NOMO-1 (cell line): ENCODE measurements at regions not wholly inside any gene's neighbourhood (a gene's known extent, or its start where the extent isn't known, plus 50 kb on each side); places are given as distances from the start of the nearest gene placed in this dataset.
"Not testable (repeated sequence)": the region's sequence is repeated elsewhere in the genome, so short reads cannot be mapped to it uniquely, and the experiment has no call there.

Experiments used
- DNase-seq, 2 experiments: peaks; one replicate each; lab custom pipeline; 2025; ENCODE audit not compliant: unreplicated experiment in 2 of 2; lab: John Stamatoyannopoulos, UW

GRCh38 chr2:192412866-192413265 lies 218.1 kb upstream of the TMEFF2 start:
- not testable (repeated sequence) for DNase-seq

- no peak for DNase-seq
Measured at GRCh38 chr2:192412394-192412793, 217.7 kb upstream of the TMEFF2 start.

GRCh38 chr2:192411755-192412154 lies 217.0 kb upstream of the TMEFF2 start:
- no peak for DNase-seq

DNA sequence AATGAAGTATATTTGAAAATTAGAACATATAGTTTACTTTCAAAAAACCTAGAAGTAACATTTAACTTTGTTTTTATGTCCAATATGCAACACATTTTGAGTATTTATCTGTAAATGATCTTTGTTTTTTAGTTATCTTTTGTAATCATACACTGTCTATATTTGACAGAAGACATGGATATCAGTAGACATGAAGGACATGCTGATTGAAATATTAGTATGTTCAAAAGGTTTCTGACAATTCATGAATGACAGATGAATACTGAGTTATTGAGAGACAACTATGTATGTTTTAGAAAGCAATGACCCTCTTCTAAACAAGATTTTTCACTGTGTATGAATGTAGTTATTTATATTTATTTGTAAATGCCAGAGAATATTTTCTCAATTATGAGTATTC lies 215.6 kb upstream of the TMEFF2 start:
- no peak for DNase-seq

- DNase-seq: no peak
Measured at GRCh38 chr2:192407692-192408091, 213.0 kb upstream of the TMEFF2 start.

- no peak for DNase-seq
Measured at GRCh38 chr2:192398236-192398635, 203.5 kb upstream of the TMEFF2 start.

- DNase-seq: no peak
Measured at GRCh38 chr2:192394605-192395004, 199.9 kb upstream of the TMEFF2 start.

GRCh38 chr2:192391041-192391440 lies 196.3 kb upstream of the TMEFF2 start:
- no peak for DNase-seq

- no peak for DNase-seq
Measured at GRCh38 chr2:192390401-192390800, 195.7 kb upstream of the TMEFF2 start.

DNA sequence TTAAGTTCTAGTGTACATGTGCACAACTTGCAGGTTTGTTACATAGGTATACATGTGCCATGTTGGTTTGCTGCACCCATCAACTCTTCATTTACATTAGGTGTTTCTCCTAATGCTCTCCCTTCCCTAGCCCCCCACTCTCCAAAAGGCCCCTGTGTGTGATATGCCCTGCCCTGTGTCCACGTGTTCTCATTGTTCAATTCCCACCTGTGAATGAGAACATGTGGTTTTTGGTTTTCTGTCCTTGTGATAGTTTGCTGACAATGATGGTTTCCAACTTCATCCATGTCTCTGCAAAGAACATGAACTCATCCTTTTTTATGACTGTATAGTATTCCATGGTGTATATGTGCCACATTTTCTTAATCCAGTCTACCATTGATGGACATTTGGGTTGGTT lies 189.5 kb upstream of the TMEFF2 start:
- not testable (repeated sequence) for DNase-seq

GRCh38 chr2:192381082-192381481 lies 186.3 kb upstream of the TMEFF2 start:
- DNase-seq: no peak

- no peak for DNase-seq
Measured at GRCh38 chr2:192379736-192380135, 185.0 kb upstream of the TMEFF2 start.

DNA sequence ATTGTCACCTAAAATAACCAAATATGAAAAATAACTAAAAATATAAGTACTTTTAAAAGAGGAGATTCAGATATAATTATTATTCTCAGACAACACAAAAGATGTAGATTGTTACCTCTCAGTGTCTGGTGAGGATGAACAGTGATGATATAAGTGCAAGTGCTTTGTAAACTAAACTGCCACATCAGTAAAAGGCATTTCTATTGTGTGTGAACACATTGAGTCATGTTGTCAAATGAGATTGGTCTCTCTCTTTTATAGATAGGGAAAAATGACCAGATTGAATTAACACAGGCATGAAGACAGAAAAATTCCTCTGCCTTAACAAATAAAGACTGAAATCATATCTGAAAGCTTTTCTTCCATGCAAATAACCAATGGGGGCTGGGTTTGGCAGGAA lies 182.4 kb upstream of the TMEFF2 start:
- no peak for DNase-seq

GRCh38 chr2:192373754-192374153 lies 179.0 kb upstream of the TMEFF2 start:
- no peak for DNase-seq

DNA sequence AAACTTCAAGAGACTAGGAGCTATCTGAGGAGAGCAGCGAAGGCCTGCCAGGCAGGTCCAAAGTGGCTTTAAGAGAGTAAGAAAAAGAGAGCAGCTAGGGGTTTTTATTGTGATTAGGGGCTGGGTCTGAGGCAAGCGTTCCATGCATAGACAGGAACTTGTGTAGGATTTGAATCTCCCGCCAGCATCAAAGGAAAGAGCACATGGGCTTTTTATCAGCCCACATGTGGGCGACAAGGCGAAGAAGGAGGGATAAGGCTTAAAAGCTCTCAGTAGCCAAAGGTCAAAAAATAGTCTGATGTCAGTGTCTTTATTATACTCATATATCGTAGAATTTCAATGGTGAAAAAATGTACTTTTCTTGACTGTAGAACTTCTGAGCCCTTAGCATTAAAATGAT lies 178.5 kb upstream of the TMEFF2 start:
- no peak for DNase-seq

GRCh38 chr2:192369969-192370368 lies 175.2 kb upstream of the TMEFF2 start:
- no peak for DNase-seq

- no peak for DNase-seq
Measured at GRCh38 chr2:192357217-192357616, 162.5 kb upstream of the TMEFF2 start.

- DNase-seq: no peak
Measured at GRCh38 chr2:192354512-192355244, 159.9 kb upstream of the TMEFF2 start.

DNA sequence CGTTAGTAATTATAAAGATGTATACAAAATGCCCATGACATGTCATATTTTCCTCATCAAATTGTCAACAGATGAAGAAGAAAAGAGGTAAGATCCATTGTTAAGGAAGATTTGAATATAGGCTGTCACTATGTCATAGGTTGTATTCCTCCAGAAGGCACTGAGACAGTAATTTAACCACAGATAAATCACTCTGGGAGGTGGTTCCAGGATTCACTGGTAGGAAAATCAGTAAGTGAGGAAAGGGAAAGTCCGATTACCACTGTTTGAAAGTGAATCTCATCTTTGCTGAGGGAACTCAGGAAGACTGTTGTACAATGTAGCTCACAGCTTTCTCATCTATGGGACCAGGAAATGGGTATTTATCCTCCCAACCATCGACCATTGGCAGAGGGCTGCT lies 152.8 kb upstream of the TMEFF2 start:
- DNase-seq: no peak

- DNase-seq: no peak
Measured at GRCh38 chr2:192345287-192345686, 150.6 kb upstream of the TMEFF2 start.

GRCh38 chr2:192333642-192334041 lies 138.9 kb upstream of the TMEFF2 start:
- DNase-seq: no peak

GRCh38 chr2:192328297-192328696 lies 133.6 kb upstream of the TMEFF2 start:
- no peak for DNase-seq

DNA sequence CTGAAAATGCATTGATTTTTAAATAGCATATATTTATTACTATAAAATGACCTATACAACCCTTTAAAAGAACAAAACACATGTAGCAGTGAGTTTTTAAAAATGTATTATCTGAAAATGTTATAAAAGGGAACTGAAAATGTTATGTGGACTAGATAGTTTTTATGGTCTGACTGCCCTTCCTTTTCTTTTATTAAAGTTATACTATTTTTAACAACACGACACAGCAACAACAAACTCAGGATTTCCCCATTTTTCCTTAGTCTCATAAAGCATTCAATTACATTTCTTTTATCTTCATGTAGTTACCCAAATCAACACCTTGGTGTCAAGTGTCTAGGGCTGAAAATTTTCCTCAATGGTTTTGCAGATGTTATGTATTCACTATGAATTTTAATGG lies 132.8 kb upstream of the TMEFF2 start:
- no peak for DNase-seq
